ENCODE measurements at regions not wholly inside any gene's neighbourhood (a gene's known extent, or its start where the extent isn't known, plus 50 kb on each side); places are given as distances from the start of the nearest gene placed in this dataset.

GRCh38 chr2:228599297-228599696 lies 417.8 kb upstream of the SPHKAP start:
- in situ Hi-C loops (cut with MboI; ENCODE audit: low pct_unique_long_range_greater_than_20kb, low sequenced_read_pairs, unreplicated experiment), result no loop called here
- no peak for TF ChIP-seq CTCF (IDR thresholded peaks at IDR 0.05; ENCODE audit: extremely low read depth, insufficient read depth, missing control alignments)
- DNase-seq (ENCODE audit: low spot score), result no peak

GRCh38 chr2:228597032-228597431 lies 415.5 kb upstream of the SPHKAP start:
- no peak for DNase-seq (ENCODE audit: low spot score)
- TF ChIP-seq CTCF (IDR thresholded peaks at IDR 0.05; ENCODE audit: extremely low read depth, insufficient read depth, missing control alignments), result no peak
- in situ Hi-C loops (cut with MboI; ENCODE audit: low pct_unique_long_range_greater_than_20kb, low sequenced_read_pairs, unreplicated experiment), result no loop called here

GRCh38 chr2:228594012-228594411 lies 412.5 kb upstream of the SPHKAP start:
- TF ChIP-seq CTCF (IDR thresholded peaks at IDR 0.05; ENCODE audit: extremely low read depth, insufficient read depth, missing control alignments), result no peak
- in situ Hi-C loops (cut with MboI; ENCODE audit: low pct_unique_long_range_greater_than_20kb, low sequenced_read_pairs, unreplicated experiment), result no loop called here
- no peak for DNase-seq (ENCODE audit: low spot score)

GRCh38 chr2:228592925-228593324 lies 411.4 kb upstream of the SPHKAP start:
- in situ Hi-C loops (cut with MboI; ENCODE audit: low pct_unique_long_range_greater_than_20kb, low sequenced_read_pairs, unreplicated experiment), result no loop called here
- TF ChIP-seq CTCF (IDR thresholded peaks at IDR 0.05; ENCODE audit: extremely low read depth, insufficient read depth, missing control alignments), result no peak

GRCh38 chr2:228590681-228591080 lies 409.2 kb upstream of the SPHKAP start:
- no peak for TF ChIP-seq CTCF (IDR thresholded peaks at IDR 0.05; ENCODE audit: extremely low read depth, insufficient read depth, missing control alignments)
- in situ Hi-C loops (cut with MboI; ENCODE audit: low pct_unique_long_range_greater_than_20kb, low sequenced_read_pairs, unreplicated experiment), result no loop called here
- peak; percentile 61 for DNase-seq (ENCODE audit: low spot score)

More at GRCh38 chr2:228592925-228593324, 411.4 kb upstream of the SPHKAP start:
- no peak for DNase-seq (ENCODE audit: low spot score)

GRCh38 chr2:228589115-228589514 lies 407.6 kb upstream of the SPHKAP start:
- no peak for DNase-seq (ENCODE audit: low spot score)
- no peak for TF ChIP-seq CTCF (IDR thresholded peaks at IDR 0.05; ENCODE audit: extremely low read depth, insufficient read depth, missing control alignments)
- in situ Hi-C loops (cut with MboI; ENCODE audit: low pct_unique_long_range_greater_than_20kb, low sequenced_read_pairs, unreplicated experiment), result no loop called here

GRCh38 chr2:228581731-228582130 lies 400.2 kb upstream of the SPHKAP start:
- no peak for DNase-seq (ENCODE audit: low spot score)
- no peak for TF ChIP-seq CTCF (IDR thresholded peaks at IDR 0.05; ENCODE audit: extremely low read depth, insufficient read depth, missing control alignments)
- in situ Hi-C loops (cut with MboI; ENCODE audit: low pct_unique_long_range_greater_than_20kb, low sequenced_read_pairs, unreplicated experiment), result no loop called here

Measured in GM13977 (cell line).